Panc1 (cell line): ENCODE measurements at regions not wholly inside any gene's neighbourhood (a gene's known extent, or its start where the extent isn't known, plus 50 kb on each side); places are given as distances from the start of the nearest gene placed in this dataset.

Source experiments
- ATAC-seq: fragments of 200-7000 bp; cut with Tn5 transposase; 2 replicates; pipeline ENCODE4 v1.9.1; 2020; ENCODE audit warnings: mild to moderate bottlenecking, moderate library complexity
- BruUV-seq: library from RNA; stranded (reverse); fragments of 400-500 nt; replicated peaks from 2 replicates; lab custom pipeline; 2021; lab: Mats Ljungman, UMichigan
- CTCF ChIA-PET: fragments of 300-600 bp; sonication (Branson Sonifier 250); formaldehyde crosslinking; loops from one replicate; lab custom pipeline; 2022; ENCODE audit warnings: antibody characterized with exemption; lab: Charles Lee
- POLR2A ChIA-PET: fragments of 300-600 bp; sonication (Branson Sonifier 250); formaldehyde crosslinking; loops from one replicate; lab custom pipeline; 2022; ENCODE audit warnings: antibody characterized with exemption; lab: Charles Lee
- DNase-seq: peaks from one replicate; pipeline ENCODE4 v3.0.0-alpha.2; 2010; ENCODE audit warnings: low read depth, low spot score
- H3K27ac ChIP-seq: 2 replicates; pipeline ENCODE4 v1.5.1; 2011; ENCODE audit warnings: mild to moderate bottlenecking, low read length, inconsistent platforms
- H3K27me3 ChIP-seq: fragments of 200-500 bp; sonication (Bioruptor generic); 2 replicates; pipeline ENCODE4 v1.6.0; 2014; ENCODE audit warnings: low read length, inconsistent platforms; ENCODE audit not compliant: control insufficient read depth, insufficient read depth
- H3K36me3 ChIP-seq: fragments of 200-500 bp; sonication (Bioruptor generic); 2 replicates; pipeline ENCODE4 v1.5.1; 2014; ENCODE audit warnings: inconsistent platforms, mild to moderate bottlenecking, low read length, moderate library complexity; ENCODE audit not compliant: control insufficient read depth, insufficient read depth
- H3K4me1 ChIP-seq: 2 replicates; pipeline ENCODE4 v1.5.1; 2011; ENCODE audit warnings: inconsistent platforms, mild to moderate bottlenecking, low read length, moderate library complexity; ENCODE audit not compliant: control insufficient read depth, insufficient read depth
- H3K4me3 ChIP-seq, 2 experiments: 2 replicates each; pipeline ENCODE4 v1.5.1; 2011 to 2012; ENCODE audit warnings: low read depth in 2 of 2, low read length in 2 of 2, mild to moderate bottlenecking in 2 of 2, inconsistent platforms in 1 of 2, moderate library complexity in 1 of 2
- H3K9me3 ChIP-seq: fragments of 200-500 bp; sonication (Bioruptor generic); 2 replicates; pipeline ENCODE4 v1.5.1; 2014; ENCODE audit warnings: low read depth, mild to moderate bottlenecking, inconsistent platforms, low read length, moderate library complexity; ENCODE audit not compliant: control insufficient read depth, insufficient read depth
- CTCF ChIP-seq: fragments of 450-650 bp; IDR thresholded peaks from 2 replicates; pipeline ENCODE4 v1.5.1; 2017; ENCODE audit warnings: mild to moderate bottlenecking
- POLR2AphosphoS5 ChIP-seq: IDR thresholded peaks from 2 replicates; pipeline ENCODE4 v1.6.1; 2012; ENCODE audit warnings: mild to moderate bottlenecking, low read depth, low read length, moderate library complexity
- REST ChIP-seq, 2 experiments: IDR thresholded peaks; 2 replicates each; pipeline ENCODE4 v1.6.1; 2011 to 2012; ENCODE audit warnings: low read depth in 2 of 2, control low read depth in 1 of 2, low read length in 1 of 2, mild to moderate bottlenecking in 1 of 2, moderate library complexity in 1 of 2; ENCODE audit not compliant: insufficient read depth in 1 of 2
- SIN3A ChIP-seq: IDR thresholded peaks from 2 replicates; pipeline ENCODE4 v1.6.1; 2012; ENCODE audit warnings: low read depth, mild to moderate bottlenecking, low read length, moderate library complexity, borderline replicate concordance; ENCODE audit not compliant: insufficient read depth
- TCF7L2 ChIP-seq: IDR thresholded peaks from 2 replicates; pipeline ENCODE4 v1.6.1; 2011; ENCODE audit warnings: mild to moderate bottlenecking, low read depth, low read length, inconsistent platforms
- in situ Hi-C: cut with HindIII; loops from 2 replicates; pipeline ENCODE4 v1.10.0; 2016; ENCODE audit warnings: low sequenced_read_pairs, low pct_unique_long_range_greater_than_20kb
- intact Hi-C: fragments of 100-400 bp; cut with micrococcal nuclease; formaldehyde crosslinking; loops from one replicate; pipeline ENCODE4 v1.10.0; 2022; ENCODE audit not compliant: unreplicated experiment

DNA sequence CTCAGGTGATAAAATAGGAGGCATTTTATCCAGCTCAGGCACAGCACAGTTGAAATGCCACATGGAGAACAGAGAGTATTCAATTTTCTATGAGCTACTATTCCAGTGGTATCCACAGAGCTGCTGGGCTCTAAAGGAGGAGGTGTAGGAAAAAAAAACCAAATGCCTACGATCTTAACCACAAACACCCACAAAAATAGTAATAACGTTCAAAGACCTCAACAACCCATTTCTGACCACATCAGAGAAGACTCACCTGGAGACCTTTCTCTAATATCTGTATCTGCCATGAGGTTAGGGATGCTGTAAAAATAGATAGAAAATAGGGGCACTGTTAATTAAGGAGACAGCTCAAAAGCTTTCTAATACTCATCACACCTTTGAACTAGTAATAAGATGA is 294.6 kb upstream of the PARD3B start:
- H3K27ac ChIP-seq: no peak overlapping the region
- ATAC-seq (no peak), DNase-seq (no peak)
- H3K4me1 ChIP-seq: no peaks in the 10 kb centered on the region
- CTCF ChIA-PET: interaction anchor here (0.7 kb wide), 1 partner anchor 46 kb away, joined by 3 read pairs; no protein-coding TSS in a partner anchor
- H3K36me3 ChIP-seq: no peaks in the 10 kb centered on the region
- H3K9me3 ChIP-seq: no peaks in the 10 kb centered on the region
- H3K4me3 ChIP-seq: no peak overlapping the region
- intact Hi-C loops: no loop called here
- POLR2A ChIA-PET: no interaction called here
- no peaks in the 10 kb centered on the region for H3K27me3 ChIP-seq
- no peak for TF ChIP-seq SIN3A
- in situ Hi-C loops: no loop called here
- BruUV-seq: no TSS peak

GRCh38 chr2:204251158-204251997 is 293.9 kb upstream of the PARD3B start:
- Histone ChIP-seq H3K27me3 (no peaks in the 10 kb centered on the region), H3K4me3 (no peak overlapping the region), H3K4me1 (no peaks in the 10 kb centered on the region), H3K9me3 (no peaks in the 10 kb centered on the region), H3K27ac (no peak overlapping the region), H3K36me3 (no peaks in the 10 kb centered on the region)
- in situ Hi-C loops: no loop called here
- ATAC-seq: no peak
- intact Hi-C loops: no loop called here
- ChIA-PET POLR2A (no interaction called here), CTCF (no interaction called here)
- no peak for TF ChIP-seq SIN3A
- no peak for TF ChIP-seq TCF7L2
- TF ChIP-seq CTCF: no peak
- TF ChIP-seq POLR2AphosphoS5: no peak
- TF ChIP-seq REST (IDR thresholded peaks at IDR 0.05; ENCODE audit: insufficient read depth in 1 of 2, low read depth in 2 of 2, low read length in 1 of 2): no peak
- no peak for DNase-seq
- BruUV-seq: no TSS peak

GRCh38 chr2:204251998-204252376 is 293.3 kb upstream of the PARD3B start:
- TF ChIP-seq TCF7L2 (no peak), CTCF (no peak), POLR2AphosphoS5 (no peak), SIN3A (no peak), REST (IDR thresholded peaks at IDR 0.05; ENCODE audit: insufficient read depth in 1 of 2, low read depth in 2 of 2, low read length in 1 of 2) (no peak)
- BruUV-seq: no TSS peak
- DNase-seq (no peak), ATAC-seq (no peak)
- ChIA-PET POLR2A (no interaction called here), CTCF (no interaction called here)
- H3K27ac ChIP-seq: no peak overlapping the region
- intact Hi-C loops: no loop called here
- no peaks in the 10 kb centered on the region for H3K27me3 ChIP-seq
- H3K4me1 ChIP-seq: no peaks in the 10 kb centered on the region
- in situ Hi-C loops: no loop called here
- H3K4me3 ChIP-seq: no peak overlapping the region
- no peaks in the 10 kb centered on the region for H3K9me3 ChIP-seq
- H3K36me3 ChIP-seq: no peaks in the 10 kb centered on the region
